Stimulated activated CD8-positive, alpha-beta memory T cell treated with anti-CD3 and anti-CD28 coated beads, Interleukin-15, amount 100 ng/mL, for 4 hours (primary cell): ENCODE measurements at regions not wholly inside any gene's neighbourhood (a gene's known extent, or its start where the extent isn't known, plus 50 kb on each side); places are given as distances from the start of the nearest gene placed in this dataset.
"Not testable (repeated sequence)": the region's sequence is repeated elsewhere in the genome, so short reads cannot be mapped to it uniquely, and the experiment has no call there.

ENCODE experiments used
- DNase-seq, 2 donors: peaks; one replicate each; pipeline ENCODE4 v3.0.0-alpha.2; 2020; ENCODE audit warnings: low read depth in 2 of 2

- not testable (repeated sequence) for DNase-seq
These were observed 168.5 kb upstream of the FAM72C start for GRCh38 chr1:144140243-144140642.

- not testable (repeated sequence) for DNase-seq
These were observed 133.2 kb upstream of the FAM72C start for GRCh38 chr1:144105006-144105405.

- DNase-seq: peak in 1 of 2 donors; percentile 26
These were observed 132.4 kb upstream of the FAM72C start for GRCh38 chr1:144104000-144104677.

- DNase-seq: peak in 1 of 2 donors; percentile 18
These were observed 131.5 kb upstream of the FAM72C start for GRCh38 chr1:144103156-144103880.

GRCh38 chr1:144102046-144102745, 130.4 kb upstream of the FAM72C start:
- DNase-seq: not testable (repeated sequence)

GRCh38 chr1:144101397-144102045, 129.7 kb upstream of the FAM72C start:
- DNase-seq: peak in 1 of 2 donors; percentile 0

- peak; percentile 2 to 43 for DNase-seq
These were observed 105.5 kb upstream of the FAM72C start for GRCh38 chr1:144077167-144077841.

- peak in 1 of 2 donors; percentile 26 for DNase-seq
These were observed 104.9 kb upstream of the FAM72C start for GRCh38 chr1:144076646-144077045.

- DNase-seq: not testable (repeated sequence)
These were observed 98.7 kb upstream of the FAM72C start for GRCh38 chr1:144070394-144071053.

- DNase-seq: not testable (repeated sequence)
These were observed 95.3 kb upstream of the FAM72C start for GRCh38 chr1:144067042-144067441.

- not testable (repeated sequence) for DNase-seq
These were observed 94.5 kb upstream of the FAM72C start for GRCh38 chr1:144066071-144066813.

GRCh38 chr1:144065299-144066060, 93.7 kb upstream of the FAM72C start:
- DNase-seq: not testable (repeated sequence)

- not testable (repeated sequence) for DNase-seq
These were observed 77.6 kb upstream of the FAM72C start for GRCh38 chr1:144049365-144049764.

GRCh38 chr1:144046645-144047044, 74.9 kb upstream of the FAM72C start:
- DNase-seq: not testable (repeated sequence)

- not testable (repeated sequence) for DNase-seq
These were observed 74.2 kb upstream of the FAM72C start for GRCh38 chr1:144045751-144046546.

- not testable (repeated sequence) for DNase-seq
These were observed 70.5 kb upstream of the FAM72C start for GRCh38 chr1:144042251-144042650.

- not testable (repeated sequence) for DNase-seq
These were observed 68.5 kb upstream of the FAM72C start for GRCh38 chr1:144040293-144040692.

- DNase-seq: not testable (repeated sequence)
These were observed 62.3 kb upstream of the FAM72C start for GRCh38 chr1:144034045-144034444.
